Endothelial cell of umbilical vein (primary cell): ENCODE measurements at regions not wholly inside any gene's neighbourhood (a gene's known extent, or its start where the extent isn't known, plus 50 kb on each side); places are given as distances from the start of the nearest gene placed in this dataset.

Experiments
- BruUV-seq: library from RNA; stranded (reverse); fragments of 400-500 nt; replicated peaks from 2 replicates; lab custom pipeline; 2021; lab: Mats Ljungman, UMichigan
- CTCF ChIA-PET: fragments of 300-600, 350-600 bp; sonication (Branson Sonifier 250); formaldehyde crosslinking; loops from one replicate; lab custom pipeline; 2021; ENCODE audit warnings: antibody characterized with exemption, inconsistent platforms; lab: Charles Lee
- POLR2A ChIA-PET: fragments of 300-600, 350-600 bp; sonication (Branson Sonifier 250); formaldehyde crosslinking; loops from one replicate; lab custom pipeline; 2021; ENCODE audit warnings: antibody characterized with exemption, inconsistent platforms; lab: Charles Lee
- DNase-seq: peaks from one replicate; pipeline ENCODE4 v3.0.0-alpha.2; 2011; ENCODE audit warnings: low read depth, low spot score
- FAIRE-seq: peaks from 2 replicates; lab custom pipeline; 2011; peaks lifted over from hg19 to GRCh38; lab: Jason Lieb, UNC
- H2AFZ ChIP-seq: 2 replicates; pipeline ENCODE4 v1.6.0; 2012; ENCODE audit warnings: low read depth, low read length, control low read depth, inconsistent platforms
- H3K27ac ChIP-seq: 2 replicates; pipeline ENCODE4 v1.5.1; 2011; ENCODE audit warnings: low read depth, mild to moderate bottlenecking, control low read depth, low read length, moderate library complexity; ENCODE audit not compliant: insufficient read depth
- H3K27me3 ChIP-seq, 2 experiments: 2 replicates each; pipeline versions ENCODE4 v1.6.0 to v1.6.1; 2011; ENCODE audit warnings: low read length in 2 of 2, mixed read lengths in 1 of 2; ENCODE audit not compliant: control insufficient read depth in 2 of 2, insufficient read depth in 2 of 2
- H3K36me3 ChIP-seq, 2 experiments: 2 replicates in 1 of 2; 3 replicates in 1 of 2; pipeline ENCODE4 v1.5.1; 2011; ENCODE audit warnings: low read length in 2 of 2, mild to moderate bottlenecking in 1 of 2, moderate library complexity in 1 of 2; ENCODE audit not compliant: control insufficient read depth in 2 of 2, insufficient read depth in 2 of 2; ENCODE audit errors: extremely low read depth in 1 of 2
- H3K4me1 ChIP-seq: 3 replicates; pipeline ENCODE4 v1.5.1; 2011; ENCODE audit warnings: mild to moderate bottlenecking, low read length; ENCODE audit not compliant: control insufficient read depth, insufficient read depth; ENCODE audit errors: extremely low read depth
- H3K4me2 ChIP-seq: 2 replicates; pipeline ENCODE4 v1.6.1; 2011; ENCODE audit warnings: low read length, control low read depth, mixed read lengths; ENCODE audit not compliant: insufficient read depth
- H3K4me3 ChIP-seq, 3 experiments: fragments of 200-600 bp in 1 of 3; sonication (generic), shearing (Covaris generic) in 1 of 3; replicated peaks in 1 of 3; 2 replicates each; pipeline ENCODE4 v1.5.1; 2011 to 2016; ENCODE audit warnings: control low read depth in 3 of 3, low read length in 3 of 3, mild to moderate bottlenecking in 2 of 3, inconsistent platforms in 1 of 3, low read depth in 1 of 3, moderate library complexity in 1 of 3; ENCODE audit not compliant: insufficient read depth in 1 of 3
- H3K79me2 ChIP-seq: 2 replicates; pipeline ENCODE4 v1.6.0; 2012; ENCODE audit warnings: low read length, inconsistent platforms; ENCODE audit not compliant: control insufficient read depth, insufficient read depth
- H3K9ac ChIP-seq: replicated peaks from 2 replicates; pipeline ENCODE3; 2011; ENCODE audit warnings: low read length, control low read depth; ENCODE audit not compliant: insufficient read depth; ENCODE audit errors: extremely low read depth
- H3K9me1 ChIP-seq: replicated peaks from 3 replicates; pipeline ENCODE4 v1.6.0; 2011; ENCODE audit warnings: mild to moderate bottlenecking, low read length; ENCODE audit not compliant: control insufficient read depth, insufficient read depth; ENCODE audit errors: extremely low read depth
- H3K9me3 ChIP-seq: replicated peaks from 2 replicates; pipeline ENCODE4 v1.5.1; 2012; ENCODE audit warnings: low read length, inconsistent platforms; ENCODE audit not compliant: control insufficient read depth, insufficient read depth
- H4K20me1 ChIP-seq: replicated peaks from 2 replicates; pipeline ENCODE3; 2011; ENCODE audit warnings: mild to moderate bottlenecking, low read length; ENCODE audit not compliant: control insufficient read depth, insufficient read depth; ENCODE audit errors: extremely low read depth
- CTCF ChIP-seq, 2 donors: IDR thresholded peaks; 1 replicate in 1 of 2; 2 replicates in 1 of 2; pipeline ENCODE4 v1.5.1; 2011; ENCODE audit warnings: low read length in 2 of 2, mild to moderate bottlenecking in 2 of 2, moderate library complexity in 2 of 2, control low read depth in 1 of 2, inconsistent platforms in 1 of 2, low read depth in 1 of 2; ENCODE audit not compliant: insufficient read depth in 1 of 2; ENCODE audit errors: extremely low read depth in 1 of 2
- EZH2 ChIP-seq: IDR thresholded peaks from 2 replicates; pipeline ENCODE4 v1.6.1; 2012; ENCODE audit warnings: borderline replicate concordance, low read depth, mild to moderate bottlenecking, moderate library complexity, low read length, inconsistent platforms; ENCODE audit not compliant: severe bottlenecking
- FOS ChIP-seq: IDR thresholded peaks from 2 replicates; pipeline ENCODE4 v1.6.1; 2011; ENCODE audit warnings: mild to moderate bottlenecking, low read length, moderate library complexity, borderline replicate concordance; ENCODE audit not compliant: insufficient read depth
- GATA2 ChIP-seq: IDR thresholded peaks from 2 replicates; pipeline ENCODE4 v1.7.0; 2011; ENCODE audit warnings: low read depth, mild to moderate bottlenecking, moderate library complexity, mixed read lengths, low read length; ENCODE audit not compliant: insufficient read length, insufficient read depth
- JUN ChIP-seq: IDR thresholded peaks from 2 replicates; pipeline ENCODE4 v1.6.1; 2011; ENCODE audit warnings: borderline replicate concordance, low read depth; ENCODE audit not compliant: insufficient read length, insufficient read depth
- MAX ChIP-seq: IDR thresholded peaks from 2 replicates; pipeline ENCODE4 v1.6.1; 2011; ENCODE audit not compliant: insufficient read depth, insufficient read length
- MYC ChIP-seq: IDR thresholded peaks from one replicate; pipeline ENCODE4 v1.6.1; 2011; ENCODE audit warnings: mild to moderate bottlenecking, low read depth, low read length
- POLR2A ChIP-seq: IDR thresholded peaks from 2 replicates; pipeline ENCODE4 v1.6.1; 2012; ENCODE audit warnings: low read depth, mild to moderate bottlenecking, control low read depth, low read length
- POLR2AphosphoS5 ChIP-seq: IDR thresholded peaks from 2 replicates; pipeline ENCODE4 v1.6.1; 2012; ENCODE audit warnings: low read depth, mild to moderate bottlenecking, control low read depth, low read length, moderate library complexity; ENCODE audit not compliant: insufficient read depth
- dilution Hi-C: fragments of 300-500 bp; cut with MboI; formaldehyde crosslinking; loops from one replicate; pipeline ENCODE4 v1.15.0; 2019; ENCODE audit warnings: low sequenced_read_pairs; ENCODE audit not compliant: extremely low pct_ligation_motif_present
- intact Hi-C: fragments of 100-400 bp; cut with micrococcal nuclease; formaldehyde crosslinking; loops from one replicate; pipeline ENCODE4 v1.10.0; 2022

GRCh38 chr1:200266871-200267270, 143.0 kb downstream of the ZNF281 start:
- no peak overlapping the region for H3K27ac ChIP-seq
- no peaks in the 10 kb centered on the region for H3K79me2 ChIP-seq
- H3K9ac ChIP-seq, result no peak overlapping the region
- peaks cover 7% of the 10 kb centered on the region for H3K4me1 ChIP-seq
- FAIRE-seq (no peak), DNase-seq (no peak)
- intact Hi-C loops, result no loop called here
- dilution Hi-C loops, result no loop called here
- TF ChIP-seq CTCF (IDR thresholded peaks at IDR 0.05; ENCODE audit: extremely low read depth in 1 of 2, insufficient read depth in 1 of 2, low read depth in 1 of 2, low read length in 2 of 2), result no peak
- no peak for TF ChIP-seq POLR2AphosphoS5
- TF ChIP-seq MYC, result no peak
- no peak for TF ChIP-seq POLR2A
- no peak for TF ChIP-seq EZH2
- no peak for TF ChIP-seq MAX
- TF ChIP-seq FOS, result no peak
- TF ChIP-seq GATA2, result no peak
- no peak for TF ChIP-seq JUN
- no peaks in the 10 kb centered on the region for H3K27me3 ChIP-seq
- POLR2A ChIA-PET, result no interaction called here
- no peaks in the 10 kb centered on the region for H3K36me3 ChIP-seq
- H3K9me3 ChIP-seq, result no peaks in the 10 kb centered on the region
- H2AFZ ChIP-seq, result no peak overlapping the region
- no peaks in the 10 kb centered on the region for H4K20me1 ChIP-seq
- CTCF ChIA-PET, result interaction anchor here (1.0 to 1.6 kb wide), 3 partner anchors 9 to 128 kb away, joined by 3 to 7 read pairs (median 3); no protein-coding TSS in a partner anchor
- no peaks in the 10 kb centered on the region for H3K9me1 ChIP-seq
- no peak overlapping the region for H3K4me2 ChIP-seq
- no peak overlapping the region for H3K4me3 ChIP-seq
- no TSS peak for BruUV-seq
